ENCODE measurements at regions not wholly inside any gene's neighbourhood (a gene's known extent, or its start where the extent isn't known, plus 50 kb on each side); places are given as distances from the start of the nearest gene placed in this dataset.

- no peak for DNase-seq (ENCODE audit: low read depth in 1 of 2, low spot score in 1 of 2)
Measured at GRCh38 chr16:55948230-55948629, 73.1 kb upstream of the CES5A start.

- no peak for DNase-seq (ENCODE audit: low read depth in 1 of 2, low spot score in 1 of 2)
Measured at GRCh38 chr16:55947366-55947765, 72.2 kb upstream of the CES5A start.

- DNase-seq (ENCODE audit: low read depth in 1 of 2, low spot score in 1 of 2): peak; percentile 9 to 48
Measured at GRCh38 chr16:55944377-55944802, 69.2 kb upstream of the CES5A start.

- DNase-seq (ENCODE audit: low read depth in 1 of 2, low spot score in 1 of 2): no peak
Measured at GRCh38 chr16:55943267-55943666, 68.1 kb upstream of the CES5A start.

GRCh38 chr16:55942821-55943220, 67.6 kb upstream of the CES5A start:
- no peak for DNase-seq (ENCODE audit: low read depth in 1 of 2, low spot score in 1 of 2)

GRCh38 chr16:55941552-55941951, 66.4 kb upstream of the CES5A start:
- no peak for DNase-seq (ENCODE audit: low read depth in 1 of 2, low spot score in 1 of 2)

- no peak for DNase-seq (ENCODE audit: low read depth in 1 of 2, low spot score in 1 of 2)
Measured at GRCh38 chr16:55938126-55938525, 63.0 kb upstream of the CES5A start.

GRCh38 chr16:55933038-55933437, 57.9 kb upstream of the CES5A start:
- DNase-seq (ENCODE audit: low read depth in 1 of 2, low spot score in 1 of 2): no peak

GRCh38 chr16:55930036-55930435, 54.9 kb upstream of the CES5A start:
- no peak for DNase-seq (ENCODE audit: low read depth in 1 of 2, low spot score in 1 of 2)

- DNase-seq (ENCODE audit: low read depth in 1 of 2, low spot score in 1 of 2): no peak
Measured at GRCh38 chr16:55929181-55929580, 54.0 kb upstream of the CES5A start.

GRCh38 chr16:55925242-55925641, 50.1 kb upstream of the CES5A start:
- no peak for DNase-seq (ENCODE audit: low read depth in 1 of 2, low spot score in 1 of 2)

Data from activated CD4-positive, alpha-beta T cell treated with anti-CD3 and anti-CD28 coated beads, Interleukin-2, amount 50 U/mL, for 24 hours (primary cell).